ENCODE measurements at regions not wholly inside any gene's neighbourhood (a gene's known extent, or its start where the extent isn't known, plus 50 kb on each side); places are given as distances from the start of the nearest gene placed in this dataset.

GRCh38 chr11:116397602-116398084 lies 375.1 kb downstream of the BUD13 start:
- Histone ChIP-seq H3K4me2 (no peak overlapping the region), H3K27ac (ENCODE audit: low read depth) (no peak overlapping the region), H3K27me3 (ENCODE audit: insufficient read depth) (no peaks in the 10 kb centered on the region), H4K20me1 (replicated peaks; ENCODE audit: insufficient read depth) (no peaks in the 10 kb centered on the region), H3K4me3 (no peak overlapping the region), H3K4me1 (ENCODE audit: insufficient read depth) (peaks cover 11% of the 10 kb centered on the region; the same call in 1 of the 2 replicates), H3K36me3 (ENCODE audit: insufficient read depth) (no peaks in the 10 kb centered on the region), H3K9me2 (ENCODE audit: insufficient read depth) (no peaks in the 10 kb centered on the region; the same call in 1 of the 2 replicates), H2AFZ (no peak overlapping the region), H3K79me2 (replicated peaks; ENCODE audit: insufficient read depth) (no peaks in the 10 kb centered on the region), H3F3A (replicated peaks; ENCODE audit: low read depth) (no peaks in the 10 kb centered on the region)
- DNase-seq (ENCODE audit: low spot score) (no peak), ATAC-seq (no peak)
- no peak for TF ChIP-seq ZNF462 (CRISPR knock-in tag; IDR thresholded peaks at IDR 0.05)
- no peak for TF ChIP-seq STAT1 (IDR thresholded peaks at IDR 0.05; ENCODE audit: unreplicated experiment)
- TF ChIP-seq EZH2phosphoT487 (IDR thresholded peaks at IDR 0.05; ENCODE audit: unreplicated experiment), result no peak
- TF ChIP-seq REST (IDR thresholded peaks at IDR 0.05; ENCODE audit: unreplicated experiment), result no peak
- no peak for TF ChIP-seq ETS1 (IDR thresholded peaks at IDR 0.05)
- TF ChIP-seq ZNF331 (CRISPR knock-in tag; IDR thresholded peaks at IDR 0.05; ENCODE audit: low read depth), result no peak
- TF ChIP-seq NANOG (IDR thresholded peaks at IDR 0.05; ENCODE audit: borderline replicate concordance), result no peak
- no peak for TF ChIP-seq CREB1 (CRISPR knock-in tag; IDR thresholded peaks at IDR 0.05; ENCODE audit: low read depth)
- TF ChIP-seq ZNF114 (CRISPR knock-in tag; IDR thresholded peaks at IDR 0.05), result no peak
- no peak for TF ChIP-seq POLR2AphosphoS5 (IDR thresholded peaks at IDR 0.05; ENCODE audit: low read depth)
- TF ChIP-seq JUNB (IDR thresholded peaks at IDR 0.05; ENCODE audit: unreplicated experiment), result no peak
- Mint-ChIP-seq H3K27ac (no peak overlapping the region), H3K4me3 (no peak overlapping the region), H3K9me3 (0 out of 3 replicates have a peak, but pooled peaks cover 2% of the 10 kb centered on the region), H3K4me1 (peaks cover 12% of the 10 kb centered on the region), H3K36me3 (ENCODE audit: low read depth) (no peaks in the 10 kb centered on the region), H3K27me3 (ENCODE audit: insufficient read depth, low read depth, poor library complexity) (peaks cover 1% of the 10 kb centered on the region)
